MM.1S (cell line): ENCODE measurements at regions not wholly inside any gene's neighbourhood (a gene's known extent, or its start where the extent isn't known, plus 50 kb on each side); places are given as distances from the start of the nearest gene placed in this dataset.

Experiments
- CTCF ChIP-seq: fragments of 300-600 bp; sonication (generic); IDR thresholded peaks from 2 replicates; pipeline ENCODE4 v1.5.1; 2016; ENCODE audit warnings: antibody characterized with exemption, low read length, mixed read lengths
- EZH2 ChIP-seq: fragments of 300-600 bp; sonication (generic); optimal IDR thresholded peaks from 2 replicates; pipeline ENCODE3; 2017; ENCODE audit warnings: low read depth, mild to moderate bottlenecking, antibody characterized with exemption, low read length, mixed read lengths

GRCh38 chr15:27623560-27624305 lies 475.4 kb downstream of the OCA2 start:
- TF ChIP-seq CTCF (no peak), EZH2 (no peak)
